ENCODE measurements at regions not wholly inside any gene's neighbourhood (a gene's known extent, or its start where the extent isn't known, plus 50 kb on each side); places are given as distances from the start of the nearest gene placed in this dataset.

- TF ChIP-seq, protein P1, sequence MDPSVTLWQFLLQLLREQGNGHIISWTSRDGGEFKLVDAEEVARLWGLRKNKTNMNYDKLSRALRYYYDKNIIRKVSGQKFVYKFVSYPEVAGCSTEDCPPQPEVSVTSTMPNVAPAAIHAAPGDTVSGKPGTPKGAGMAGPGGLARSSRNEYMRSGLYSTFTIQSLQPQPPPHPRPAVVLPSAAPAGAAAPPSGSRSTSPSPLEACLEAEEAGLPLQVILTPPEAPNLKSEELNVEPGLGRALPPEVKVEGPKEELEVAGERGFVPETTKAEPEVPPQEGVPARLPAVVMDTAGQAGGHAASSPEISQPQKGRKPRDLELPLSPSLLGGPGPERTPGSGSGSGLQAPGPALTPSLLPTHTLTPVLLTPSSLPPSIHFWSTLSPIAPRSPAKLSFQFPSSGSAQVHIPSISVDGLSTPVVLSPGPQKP (IDR thresholded peaks at IDR 0.05; ENCODE audit: borderline replicate concordance, low read depth, low read length): no peak
- TF ChIP-seq POLR2A (IDR thresholded peaks at IDR 0.05; ENCODE audit: low read depth, low read length) (no peak), CHD1 (IDR thresholded peaks at IDR 0.05; ENCODE audit: low read depth, low read length) (no peak), RCOR1 (IDR thresholded peaks at IDR 0.05; ENCODE audit: insufficient replicate concordance, low read length) (no peak), RAD21 (IDR thresholded peaks at IDR 0.05; ENCODE audit: low read length) (no peak), MAZ (IDR thresholded peaks at IDR 0.05; ENCODE audit: borderline replicate concordance, low read depth, low read length) (no peak), BHLHE40 (IDR thresholded peaks at IDR 0.05; ENCODE audit: low read depth, low read length) (no peak), USF2 (IDR thresholded peaks at IDR 0.05; ENCODE audit: low read depth, low read length) (no peak), NFE2L2 (IDR thresholded peaks at IDR 0.05; ENCODE audit: low read depth, low read length) (no peak), MAFK (IDR thresholded peaks at IDR 0.05; ENCODE audit: low read depth, low read length) (no peak), SMC3 (IDR thresholded peaks at IDR 0.05; ENCODE audit: low read depth, low read length) (no peak), FOS (IDR thresholded peaks at IDR 0.05; ENCODE audit: low read depth, low read length) (no peak)
- Histone ChIP-seq H4K91ac (ENCODE audit: insufficient read depth, low read depth, low read length) (no peak overlapping the region), H3K27ac (ENCODE audit: insufficient read depth, low read length) (no peak overlapping the region), H4K5ac (ENCODE audit: low read depth, low read length) (no peak overlapping the region), H4K8ac (ENCODE audit: low read depth in 2 of 2, low read length in 2 of 2) (no peak overlapping the region), H3K9me1 (ENCODE audit: insufficient read depth, low read length) (no peaks in the 10 kb centered on the region), H3K14ac (replicated peaks; ENCODE audit: low read depth, low read length) (no peak overlapping the region), H3K79me1 (ENCODE audit: low read depth in 1 of 2, low read length in 2 of 2) (no peaks in the 10 kb centered on the region), H3K9ac (ENCODE audit: low read depth, low read length) (no peak overlapping the region), H3K18ac (ENCODE audit: low read depth, low read length) (no peak overlapping the region), H3K9me3 (ENCODE audit: control insufficient read depth, insufficient read depth, low read length) (no peaks in the 10 kb centered on the region), H4K20me1 (ENCODE audit: insufficient read depth, low read length) (no peaks in the 10 kb centered on the region), H2AK5ac (ENCODE audit: low read depth, low read length) (no peak overlapping the region), H3K27me3 (ENCODE audit: control insufficient read depth, insufficient read depth, low read length) (no peaks in the 10 kb centered on the region), H2BK5ac (ENCODE audit: low read depth, low read length, poor library complexity, severe bottlenecking) (no peak overlapping the region), H2AFZ (replicated peaks; ENCODE audit: low read length, poor library complexity) (no peak overlapping the region), H3K4ac (ENCODE audit: low read depth, low read length) (no peak overlapping the region), H3K4me2 (ENCODE audit: low read depth, low read length) (no peak overlapping the region), H2BK15ac (ENCODE audit: low read depth, low read length) (no peak overlapping the region), H3K4me1 (ENCODE audit: control insufficient read depth, insufficient read depth, low read length) (no peaks in the 10 kb centered on the region), H3K4me3 (ENCODE audit: insufficient read depth, low read depth, low read length) (no peak overlapping the region), H2AK9ac (replicated peaks; ENCODE audit: low read depth, low read length, poor library complexity) (no peak overlapping the region), H3K36me3 (ENCODE audit: control insufficient read depth, insufficient read depth, low read length) (no peaks in the 10 kb centered on the region), H2BK20ac (ENCODE audit: low read depth, low read length) (no peak overlapping the region), H3K23ac (ENCODE audit: low read depth, low read length) (no peak overlapping the region), H2BK120ac (ENCODE audit: low read depth, low read length) (no peak overlapping the region), H3K56ac (ENCODE audit: extremely low read depth, insufficient read depth, low read length) (no peak overlapping the region)
- DNase-seq: no peak
- no TSS peak for BruUV-seq (replicated peaks)
- in situ Hi-C loops (cut with MboI; ENCODE audit: low sequenced_read_pairs): no loop called here
- ChIA-PET POLR2A (ENCODE audit: unreplicated experiment) (no interaction called here), CTCF (no interaction called here)
- intact Hi-C loops (cut with micrococcal nuclease): no loop called here
- no CpG with 5 or more reads among the region's 2 CpGs for WGBS, 2 experiments (ENCODE audit: extremely low coverage in 2 of 2, insufficient read length in 1 of 2)
- dilution Hi-C loops (cut with HindIII; ENCODE audit: low sequenced_read_pairs, unreplicated experiment): no loop called here
- ATAC-seq (ENCODE audit: low read depth): no peak
These were observed 128.3 kb upstream of the KLHL29 start for GRCh38 chr2:23256643-23257042.

All from IMR-90 (cell line).